Activated CD4-positive, alpha-beta memory T cell treated with anti-CD3 and anti-CD28 coated beads for 36 hours (primary cell): ENCODE measurements at regions not wholly inside any gene's neighbourhood (a gene's known extent, or its start where the extent isn't known, plus 50 kb on each side); places are given as distances from the start of the nearest gene placed in this dataset.
A peak's percentile ranks its signal among the peaks of the same experiment; 100 is the strongest.

Experiments used
- CTCF ChIA-PET: fragments of 350-600 bp; sonication (Branson Sonifier 250); formaldehyde crosslinking; loops from one replicate; lab custom pipeline; 2021; ENCODE audit warnings: antibody characterized with exemption, inconsistent platforms; lab: Charles Lee
- POLR2A ChIA-PET: fragments of 350-600 bp; sonication (Branson Sonifier 250); formaldehyde crosslinking; loops from one replicate; lab custom pipeline; 2021; ENCODE audit warnings: antibody characterized with exemption; lab: Charles Lee
- DNase-seq: peaks from one replicate; pipeline ENCODE4 v3.0.0-alpha.2; 2020
- H3K27ac Mint-ChIP-seq: one replicate; pipeline ENCODE4 v1.8.0; 2021; ENCODE audit warnings: mixed read lengths
- H3K27me3 Mint-ChIP-seq: one replicate; pipeline ENCODE4 v1.8.0; 2021; ENCODE audit warnings: mixed read lengths
- H3K36me3 Mint-ChIP-seq: one replicate; pipeline ENCODE4 v1.8.0; 2021; ENCODE audit warnings: mixed read lengths
- H3K4me1 Mint-ChIP-seq: one replicate; pipeline ENCODE4 v1.8.0; 2021; ENCODE audit warnings: low read depth, mixed read lengths
- H3K4me3 Mint-ChIP-seq: one replicate; pipeline ENCODE4 v1.8.0; 2021; ENCODE audit warnings: mild to moderate bottlenecking, mixed read lengths
- H3K9me3 Mint-ChIP-seq: one replicate; pipeline ENCODE4 v1.8.0; 2021; ENCODE audit warnings: mixed read lengths
- intact Hi-C: fragments of 100-400 bp; cut with micrococcal nuclease; formaldehyde crosslinking; loops from one replicate; pipeline ENCODE4 v1.15.1; 2023

DNA sequence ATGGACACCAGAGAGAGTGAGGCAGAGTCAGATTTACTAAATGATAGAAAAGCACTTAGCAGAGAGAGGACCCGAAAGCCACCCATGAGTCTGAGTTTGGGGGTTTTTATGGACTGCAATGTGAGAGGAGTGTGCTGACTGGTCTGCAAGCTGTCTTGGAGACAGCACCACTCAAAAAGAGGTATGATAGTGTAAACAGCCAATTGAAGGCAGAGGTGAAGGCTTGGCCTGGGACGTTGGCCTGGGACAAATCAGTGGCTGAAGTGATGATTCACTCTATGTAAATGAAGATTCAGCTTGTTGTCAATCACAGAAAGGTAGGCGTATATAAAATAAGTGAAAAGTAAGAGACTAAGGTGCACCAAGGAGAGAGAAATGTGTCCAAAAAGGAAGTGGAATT, 217.6 kb upstream of the ZFP42 start:
- Mint-ChIP-seq H3K9me3 (peaks cover 20% of the 10 kb centered on the region), H3K27me3 (no peaks in the 10 kb centered on the region), H3K36me3 (no peaks in the 10 kb centered on the region), H3K4me1 (no peaks in the 10 kb centered on the region), H3K4me3 (no peak overlapping the region), H3K27ac (no peak overlapping the region)
- intact Hi-C loops, result no loop called here
- DNase-seq, result no peak
- POLR2A ChIA-PET, result no interaction called here
- CTCF ChIA-PET, result no interaction called here

- Mint-ChIP-seq H3K36me3 (no peaks in the 10 kb centered on the region), H3K4me3 (no peak overlapping the region), H3K4me1 (no peaks in the 10 kb centered on the region), H3K27ac (no peak overlapping the region), H3K27me3 (no peaks in the 10 kb centered on the region), H3K9me3 (peaks cover 19% of the 10 kb centered on the region)
- CTCF ChIA-PET, result no interaction called here
- intact Hi-C loops, result no loop called here
- DNase-seq, result no peak
- POLR2A ChIA-PET, result no interaction called here
These were observed 215.5 kb upstream of the ZFP42 start for GRCh38 chr4:187780070-187780469.

- H3K27ac Mint-ChIP-seq, result no peak overlapping the region
- no peak overlapping the region for H3K4me3 Mint-ChIP-seq
- no peaks in the 10 kb centered on the region for H3K27me3 Mint-ChIP-seq
- intact Hi-C loops, result no loop called here
- H3K9me3 Mint-ChIP-seq, result peaks cover 26% of the 10 kb centered on the region
- no peaks in the 10 kb centered on the region for H3K36me3 Mint-ChIP-seq
- ChIA-PET POLR2A (no interaction called here), CTCF (no interaction called here)
- no peak for DNase-seq
- H3K4me1 Mint-ChIP-seq, result no peaks in the 10 kb centered on the region
These were observed 213.2 kb upstream of the ZFP42 start for GRCh38 chr4:187782286-187782824.

DNA sequence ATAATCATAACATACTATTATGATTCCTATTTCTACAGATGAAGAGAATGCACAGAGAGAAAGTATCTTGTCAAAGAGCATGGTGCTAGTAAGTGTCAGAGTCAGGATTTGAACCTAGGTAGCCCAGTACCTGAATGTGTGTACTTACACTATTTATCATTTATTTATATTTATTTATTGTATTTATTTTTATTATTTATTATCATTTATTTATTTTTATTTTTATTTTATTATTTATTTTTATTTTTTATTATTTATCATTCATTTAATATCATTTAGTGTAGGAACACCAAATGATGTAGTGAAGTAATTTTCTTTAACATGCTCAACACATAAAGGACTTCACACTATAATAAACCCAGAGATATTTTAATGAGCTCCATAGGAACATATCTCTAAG, 209.4 kb upstream of the ZFP42 start:
- peaks cover 24% of the 10 kb centered on the region for H3K9me3 Mint-ChIP-seq
- ChIA-PET POLR2A (no interaction called here), CTCF (no interaction called here)
- no peak overlapping the region for H3K27ac Mint-ChIP-seq
- no peak for DNase-seq
- no peaks in the 10 kb centered on the region for H3K27me3 Mint-ChIP-seq
- no peak overlapping the region for H3K4me3 Mint-ChIP-seq
- H3K4me1 Mint-ChIP-seq, result no peaks in the 10 kb centered on the region
- no peaks in the 10 kb centered on the region for H3K36me3 Mint-ChIP-seq
- intact Hi-C loops, result no loop called here

GRCh38 chr4:187789078-187789477, 206.5 kb upstream of the ZFP42 start:
- no peak overlapping the region for H3K27ac Mint-ChIP-seq
- ChIA-PET POLR2A (no interaction called here), CTCF (no interaction called here)
- no peaks in the 10 kb centered on the region for H3K36me3 Mint-ChIP-seq
- DNase-seq, result no peak
- H3K27me3 Mint-ChIP-seq, result no peaks in the 10 kb centered on the region
- H3K9me3 Mint-ChIP-seq, result peaks cover 14% of the 10 kb centered on the region
- no peak overlapping the region for H3K4me3 Mint-ChIP-seq
- intact Hi-C loops, result no loop called here
- H3K4me1 Mint-ChIP-seq, result no peaks in the 10 kb centered on the region

GRCh38 chr4:187795737-187796136, 199.8 kb upstream of the ZFP42 start:
- CTCF ChIA-PET, result no interaction called here

DNA sequence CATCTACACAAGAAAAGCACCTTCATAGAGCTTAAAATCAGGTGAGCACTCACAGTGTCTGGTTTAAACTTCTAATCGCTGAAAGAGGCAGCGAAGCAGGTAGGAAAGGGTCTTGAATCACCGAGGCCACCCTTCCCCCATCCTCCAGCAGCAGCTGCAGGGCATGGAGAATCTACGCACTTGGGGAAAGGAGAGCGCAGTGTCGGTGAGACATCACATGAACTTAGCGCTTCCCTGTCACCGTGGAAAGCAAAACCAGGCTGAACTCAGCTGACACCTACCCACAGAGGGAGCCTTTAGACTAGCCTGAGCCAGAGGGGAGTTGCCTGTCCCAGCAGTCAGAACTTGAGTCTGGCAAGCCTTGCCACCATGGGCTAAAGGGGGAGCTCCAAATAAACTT, 197.2 kb upstream of the ZFP42 start:
- Mint-ChIP-seq H3K27me3 (no peaks in the 10 kb centered on the region), H3K36me3 (no peaks in the 10 kb centered on the region), H3K4me3 (no peak overlapping the region), H3K4me1 (no peaks in the 10 kb centered on the region), H3K27ac (no peak overlapping the region), H3K9me3 (peaks cover 17% of the 10 kb centered on the region)
- intact Hi-C loops, result no loop called here
- DNase-seq, result no peak
- ChIA-PET POLR2A (no interaction called here), CTCF (no interaction called here)

More at GRCh38 chr4:187795737-187796136, 199.8 kb upstream of the ZFP42 start:
- Mint-ChIP-seq H3K36me3 (no peaks in the 10 kb centered on the region), H3K27me3 (no peaks in the 10 kb centered on the region), H3K27ac (no peak overlapping the region), H3K9me3 (peaks cover 12% of the 10 kb centered on the region), H3K4me3 (no peak overlapping the region), H3K4me1 (no peaks in the 10 kb centered on the region)
- no peak for DNase-seq
- POLR2A ChIA-PET, result no interaction called here
- intact Hi-C loops, result no loop called here

GRCh38 chr4:187799735-187800134, 195.8 kb upstream of the ZFP42 start:
- H3K4me1 Mint-ChIP-seq, result no peaks in the 10 kb centered on the region
- CTCF ChIA-PET, result no interaction called here
- no peak for DNase-seq
- no peaks in the 10 kb centered on the region for H3K36me3 Mint-ChIP-seq
- H3K27me3 Mint-ChIP-seq, result no peaks in the 10 kb centered on the region
- no peak overlapping the region for H3K27ac Mint-ChIP-seq
- peaks cover 17% of the 10 kb centered on the region for H3K9me3 Mint-ChIP-seq
- no peak overlapping the region for H3K4me3 Mint-ChIP-seq
- intact Hi-C loops, result no loop called here
- POLR2A ChIA-PET, result no interaction called here

- H3K27me3 Mint-ChIP-seq, result no peaks in the 10 kb centered on the region
- POLR2A ChIA-PET, result no interaction called here
- no peaks in the 10 kb centered on the region for H3K36me3 Mint-ChIP-seq
- no peak for DNase-seq
- H3K27ac Mint-ChIP-seq, result no peak overlapping the region
- intact Hi-C loops, result no loop called here
- H3K4me1 Mint-ChIP-seq, result no peaks in the 10 kb centered on the region
- H3K4me3 Mint-ChIP-seq, result no peak overlapping the region
- CTCF ChIA-PET, result no interaction called here
- peaks cover 14% of the 10 kb centered on the region for H3K9me3 Mint-ChIP-seq
These were observed 184.0 kb upstream of the ZFP42 start for GRCh38 chr4:187811591-187811990.

- no peaks in the 10 kb centered on the region for H3K4me1 Mint-ChIP-seq
- DNase-seq, result peak; percentile 11
- H3K27ac Mint-ChIP-seq, result peak overlapping the region; percentile 43
- intact Hi-C loops, result no loop called here
- ChIA-PET CTCF (no interaction called here), POLR2A (no interaction called here)
- H3K9me3 Mint-ChIP-seq, result peaks cover 14% of the 10 kb centered on the region
- no peaks in the 10 kb centered on the region for H3K36me3 Mint-ChIP-seq
- no peaks in the 10 kb centered on the region for H3K27me3 Mint-ChIP-seq
- H3K4me3 Mint-ChIP-seq, result peak overlapping the region; percentile 54
These were observed 180.7 kb upstream of the ZFP42 start for GRCh38 chr4:187814737-187815465.

DNA sequence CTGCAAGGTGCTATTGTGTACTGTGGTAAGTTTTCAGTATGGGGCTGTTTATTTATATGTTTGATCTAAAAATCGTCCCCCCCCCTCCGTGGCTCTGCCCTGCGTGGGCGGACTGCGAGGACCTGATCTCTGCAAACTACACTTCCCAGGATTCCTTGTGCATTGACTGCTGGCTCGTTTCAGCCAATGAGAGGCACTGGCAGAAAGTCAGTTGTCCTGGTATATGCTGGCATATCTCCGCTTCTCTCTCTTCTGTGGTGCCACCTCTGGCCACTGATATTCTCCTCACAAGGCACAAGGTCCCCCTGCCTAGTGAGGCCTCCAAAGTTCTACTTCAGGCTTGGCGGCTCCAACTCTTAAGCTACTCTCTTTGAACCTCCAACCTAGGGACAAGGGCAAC, 168.8 kb upstream of the ZFP42 start:
- intact Hi-C loops, result no loop called here
- ChIA-PET CTCF (no interaction called here), POLR2A (no interaction called here)
- Mint-ChIP-seq H3K27me3 (no peaks in the 10 kb centered on the region), H3K27ac (no peak overlapping the region), H3K36me3 (no peaks in the 10 kb centered on the region), H3K9me3 (peaks cover 29% of the 10 kb centered on the region), H3K4me1 (no peaks in the 10 kb centered on the region), H3K4me3 (no peak overlapping the region)
- no peak for DNase-seq

- Mint-ChIP-seq H3K27me3 (no peaks in the 10 kb centered on the region), H3K4me1 (no peaks in the 10 kb centered on the region), H3K9me3 (peaks cover 33% of the 10 kb centered on the region), H3K36me3 (no peaks in the 10 kb centered on the region), H3K27ac (no peak overlapping the region), H3K4me3 (no peak overlapping the region)
- ChIA-PET CTCF (no interaction called here), POLR2A (no interaction called here)
- no peak for DNase-seq
- intact Hi-C loops, result no loop called here
These were observed 167.9 kb upstream of the ZFP42 start for GRCh38 chr4:187827631-187828030.

GRCh38 chr4:187839765-187840164, 155.8 kb upstream of the ZFP42 start:
- H3K36me3 Mint-ChIP-seq, result no peaks in the 10 kb centered on the region
- POLR2A ChIA-PET, result no interaction called here
- no peak overlapping the region for H3K4me3 Mint-ChIP-seq
- H3K4me1 Mint-ChIP-seq, result no peaks in the 10 kb centered on the region
- CTCF ChIA-PET, result no interaction called here
- DNase-seq, result no peak
- intact Hi-C loops, result no loop called here
- H3K9me3 Mint-ChIP-seq, result peaks cover 18% of the 10 kb centered on the region
- H3K27me3 Mint-ChIP-seq, result no peaks in the 10 kb centered on the region
- H3K27ac Mint-ChIP-seq, result no peak overlapping the region
